Superior temporal gyrus (tissue), 1 donor: ENCODE measurements at regions not wholly inside any gene's neighbourhood (a gene's known extent, or its start where the extent isn't known, plus 50 kb on each side); places are given as distances from the start of the nearest gene placed in this dataset.

Experiments used
- DNase-seq: peaks from one replicate; pipeline ENCODE4 v3.0.0-alpha.2; 2016; ENCODE audit errors: extremely low spot score

GRCh38 chr3:30354972-30355371 is 251.4 kb upstream of the TGFBR2 start:
- DNase-seq, result no peak

GRCh38 chr3:30355622-30356021 is 250.8 kb upstream of the TGFBR2 start:
- DNase-seq, result no peak

GRCh38 chr3:30356866-30357753 is 249.3 kb upstream of the TGFBR2 start:
- DNase-seq, result no peak

- DNase-seq, result no peak
These were observed 248.5 kb upstream of the TGFBR2 start for GRCh38 chr3:30357897-30358296.

GRCh38 chr3:30358871-30359270 is 247.5 kb upstream of the TGFBR2 start:
- no peak for DNase-seq

GRCh38 chr3:30368978-30369377 is 237.4 kb upstream of the TGFBR2 start:
- no peak for DNase-seq

- DNase-seq, result no peak
These were observed 235.6 kb upstream of the TGFBR2 start for GRCh38 chr3:30370681-30371271.

- DNase-seq, result no peak
These were observed 233.6 kb upstream of the TGFBR2 start for GRCh38 chr3:30372837-30373236.

GRCh38 chr3:30384546-30385072 is 221.8 kb upstream of the TGFBR2 start:
- no peak for DNase-seq

GRCh38 chr3:30393079-30393478 is 213.3 kb upstream of the TGFBR2 start:
- no peak for DNase-seq

GRCh38 chr3:30397030-30397429 is 209.4 kb upstream of the TGFBR2 start:
- DNase-seq, result no peak

GRCh38 chr3:30399394-30400181 is 206.8 kb upstream of the TGFBR2 start:
- DNase-seq, result no peak

GRCh38 chr3:30400926-30401325 is 205.5 kb upstream of the TGFBR2 start:
- DNase-seq, result no peak

- no peak for DNase-seq
These were observed 204.4 kb upstream of the TGFBR2 start for GRCh38 chr3:30401971-30402370.

- no peak for DNase-seq
These were observed 198.8 kb upstream of the TGFBR2 start for GRCh38 chr3:30407651-30408050.

GRCh38 chr3:30408105-30408557 is 198.3 kb upstream of the TGFBR2 start:
- no peak for DNase-seq

- DNase-seq, result no peak
These were observed 188.0 kb upstream of the TGFBR2 start for GRCh38 chr3:30418443-30418842.

GRCh38 chr3:30421266-30421665 is 185.1 kb upstream of the TGFBR2 start:
- DNase-seq, result no peak

- DNase-seq, result no peak
These were observed 180.0 kb upstream of the TGFBR2 start for GRCh38 chr3:30426293-30426993.

GRCh38 chr3:30428251-30428650 is 178.2 kb upstream of the TGFBR2 start:
- DNase-seq, result no peak

- DNase-seq, result no peak
These were observed 170.5 kb upstream of the TGFBR2 start for GRCh38 chr3:30435861-30436331.
